ENCODE measurements at regions not wholly inside any gene's neighbourhood (a gene's known extent, or its start where the extent isn't known, plus 50 kb on each side); places are given as distances from the start of the nearest gene placed in this dataset.

DNA sequence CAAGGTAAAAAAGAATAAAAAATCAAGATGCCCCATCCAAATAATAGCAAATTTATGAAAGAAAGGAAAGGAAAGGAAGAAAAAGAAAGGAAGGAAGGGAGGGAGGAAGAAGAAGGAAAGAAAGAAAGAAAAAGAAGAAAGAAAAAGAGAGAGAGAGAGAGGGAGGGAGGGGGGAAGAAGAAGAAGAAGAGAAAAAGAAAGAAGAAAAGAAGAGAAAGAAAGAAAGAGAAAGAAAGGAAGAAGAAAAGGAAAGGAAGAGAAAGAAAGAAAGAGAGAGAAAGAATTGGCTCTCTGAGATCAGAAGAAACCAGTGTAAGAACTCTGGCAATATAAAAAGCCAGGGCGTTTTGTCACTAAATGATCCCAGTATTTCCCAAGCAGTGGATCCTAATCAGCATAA lies 401.7 kb downstream of the EPHA7 start:
- H3K4me2 ChIP-seq (replicated peaks; ENCODE audit: extremely low read depth, low read length, poor library complexity, severe bottlenecking): no peak overlapping the region
- TF ChIP-seq, protein P1, sequence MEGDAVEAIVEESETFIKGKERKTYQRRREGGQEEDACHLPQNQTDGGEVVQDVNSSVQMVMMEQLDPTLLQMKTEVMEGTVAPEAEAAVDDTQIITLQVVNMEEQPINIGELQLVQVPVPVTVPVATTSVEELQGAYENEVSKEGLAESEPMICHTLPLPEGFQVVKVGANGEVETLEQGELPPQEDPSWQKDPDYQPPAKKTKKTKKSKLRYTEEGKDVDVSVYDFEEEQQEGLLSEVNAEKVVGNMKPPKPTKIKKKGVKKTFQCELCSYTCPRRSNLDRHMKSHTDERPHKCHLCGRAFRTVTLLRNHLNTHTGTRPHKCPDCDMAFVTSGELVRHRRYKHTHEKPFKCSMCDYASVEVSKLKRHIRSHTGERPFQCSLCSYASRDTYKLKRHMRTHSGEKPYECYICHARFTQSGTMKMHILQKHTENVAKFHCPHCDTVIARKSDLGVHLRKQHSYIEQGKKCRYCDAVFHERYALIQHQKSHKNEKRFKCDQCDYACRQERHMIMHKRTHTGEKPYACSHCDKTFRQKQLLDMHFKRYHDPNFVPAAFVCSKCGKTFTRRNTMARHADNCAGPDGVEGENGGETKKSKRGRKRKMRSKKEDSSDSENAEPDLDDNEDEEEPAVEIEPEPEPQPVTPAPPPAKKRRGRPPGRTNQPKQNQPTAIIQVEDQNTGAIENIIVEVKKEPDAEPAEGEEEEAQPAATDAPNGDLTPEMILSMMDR (IDR thresholded peaks at IDR 0.05): no peak
- no peak overlapping the region for H3K9ac ChIP-seq (ENCODE audit: insufficient read depth, low read length, poor library complexity, severe bottlenecking)
- no peak for DNase-seq
- intact Hi-C loops (cut with micrococcal nuclease): no loop called here
- no CpG with 5 or more reads among the region's 1 CpG for WGBS (ENCODE audit: insufficient coverage)
- H3K36me3 ChIP-seq (replicated peaks in 1 of 2; ENCODE audit: control insufficient read depth in 1 of 2, insufficient read depth in 2 of 2, low read length in 2 of 2): no peaks in the 10 kb centered on the region
- H3K4me1 Mint-ChIP-seq: no peaks in the 10 kb centered on the region
- H3K79me2 ChIP-seq (ENCODE audit: insufficient read depth, low read length): no peaks in the 10 kb centered on the region
- H3K4me1 ChIP-seq (ENCODE audit: control insufficient read depth in 1 of 2, insufficient read depth in 2 of 2, low read length in 2 of 2): no peaks in the 10 kb centered on the region
- H3K4me3 Mint-ChIP-seq: no peak overlapping the region
- H3K27ac ChIP-seq (ENCODE audit: low read depth in 1 of 2, low read length in 2 of 2): no peak overlapping the region
- peaks cover 0 to 12% (median 4%) of the 10 kb centered on the region in 7 donors for H3K9me3 Mint-ChIP-seq
- no peaks in the 10 kb centered on the region for H3K27me3 ChIP-seq (ENCODE audit: control insufficient read depth in 2 of 2, insufficient read depth in 2 of 2, low read length in 2 of 2)
- H3K4me3 ChIP-seq (replicated peaks in 1 of 3; ENCODE audit: low read depth in 2 of 3, low read length in 3 of 3): no peak overlapping the region
- no peaks in the 10 kb centered on the region for H3K36me3 Mint-ChIP-seq
- H3K27me3 Mint-ChIP-seq (ENCODE audit: low read depth in 3 of 3): no peaks in the 10 kb centered on the region
- no peak overlapping the region for H2AFZ ChIP-seq (ENCODE audit: insufficient read depth, low read depth, low read length, poor library complexity, severe bottlenecking)
- no peak overlapping the region for H3K27ac Mint-ChIP-seq
- H3K9me3 ChIP-seq (replicated peaks in 1 of 2; ENCODE audit: control insufficient read depth in 1 of 2, insufficient read depth in 1 of 2, low read length in 2 of 2): peaks cover 5 to 6% of the 10 kb centered on the region in 2 donors
- H4K20me1 ChIP-seq (ENCODE audit: insufficient read depth, low read length): no peaks in the 10 kb centered on the region

DNA sequence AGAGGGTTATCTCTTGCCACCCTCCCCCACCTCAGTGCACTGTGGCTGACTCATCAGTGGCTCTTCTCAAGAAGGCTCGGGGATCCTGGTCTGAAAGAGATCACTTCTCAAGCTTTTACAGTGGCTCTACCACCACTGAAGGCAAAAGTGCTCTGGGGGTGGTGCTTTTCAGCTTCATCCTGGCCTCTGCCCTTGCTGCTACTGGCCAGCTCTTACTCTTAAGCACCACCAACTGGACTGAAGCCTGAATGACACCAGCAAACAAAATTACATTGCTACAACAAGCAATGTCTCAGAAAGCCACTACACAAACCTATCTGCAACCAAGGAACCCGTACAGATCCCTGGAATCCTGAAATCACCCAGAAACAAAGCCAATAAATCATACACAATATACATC lies 402.1 kb downstream of the EPHA7 start:
- H3K27me3 Mint-ChIP-seq (ENCODE audit: low read depth in 3 of 3): no peaks in the 10 kb centered on the region
- H2AFZ ChIP-seq (ENCODE audit: insufficient read depth, low read depth, low read length, poor library complexity, severe bottlenecking): no peak overlapping the region
- H3K27me3 ChIP-seq (ENCODE audit: control insufficient read depth in 2 of 2, insufficient read depth in 2 of 2, low read length in 2 of 2): no peaks in the 10 kb centered on the region
- no peaks in the 10 kb centered on the region for H3K36me3 ChIP-seq (replicated peaks in 1 of 2; ENCODE audit: control insufficient read depth in 1 of 2, insufficient read depth in 2 of 2, low read length in 2 of 2)
- H4K20me1 ChIP-seq (ENCODE audit: insufficient read depth, low read length): no peaks in the 10 kb centered on the region
- no peak overlapping the region for H3K4me3 Mint-ChIP-seq
- H3K4me3 ChIP-seq (replicated peaks in 1 of 3; ENCODE audit: low read depth in 2 of 3, low read length in 3 of 3): no peak overlapping the region
- no peaks in the 10 kb centered on the region for H3K4me1 Mint-ChIP-seq
- H3K9me3 ChIP-seq (replicated peaks in 1 of 2; ENCODE audit: control insufficient read depth in 1 of 2, insufficient read depth in 1 of 2, low read length in 2 of 2): peaks cover 5 to 6% of the 10 kb centered on the region in 2 donors
- TF ChIP-seq, protein P1 (IDR thresholded peaks at IDR 0.05): no peak
- no peak for DNase-seq
- H3K27ac Mint-ChIP-seq: no peak overlapping the region
- H3K9me3 Mint-ChIP-seq: peaks cover 0 to 12% (median 4%) of the 10 kb centered on the region in 7 donors
- no peaks in the 10 kb centered on the region for H3K36me3 Mint-ChIP-seq
- no peak overlapping the region for H3K27ac ChIP-seq (ENCODE audit: low read depth in 1 of 2, low read length in 2 of 2)
- intact Hi-C loops (cut with micrococcal nuclease): no loop called here
- H3K4me2 ChIP-seq (replicated peaks; ENCODE audit: extremely low read depth, low read length, poor library complexity, severe bottlenecking): no peak overlapping the region
- no peaks in the 10 kb centered on the region for H3K79me2 ChIP-seq (ENCODE audit: insufficient read depth, low read length)
- 81% methylated on average over 2 of the region's 2 CpGs for WGBS (ENCODE audit: insufficient coverage)
- no peak overlapping the region for H3K9ac ChIP-seq (ENCODE audit: insufficient read depth, low read length, poor library complexity, severe bottlenecking)
- H3K4me1 ChIP-seq (ENCODE audit: control insufficient read depth in 1 of 2, insufficient read depth in 2 of 2, low read length in 2 of 2): no peaks in the 10 kb centered on the region
